ENCODE measurements at regions not wholly inside any gene's neighbourhood (a gene's known extent, or its start where the extent isn't known, plus 50 kb on each side); places are given as distances from the start of the nearest gene placed in this dataset.

- DNase-seq (ENCODE audit: low read depth in 2 of 2), result no peak
Measured at GRCh38 chr6:166774770-166775169, 147.7 kb upstream of the RPS6KA2 start.

- DNase-seq (ENCODE audit: low read depth in 2 of 2), result no peak
Measured at GRCh38 chr6:166774292-166774691, 147.2 kb upstream of the RPS6KA2 start.

- DNase-seq (ENCODE audit: low read depth in 2 of 2), result no peak
Measured at GRCh38 chr6:166772518-166772917, 145.5 kb upstream of the RPS6KA2 start.

- DNase-seq (ENCODE audit: low read depth in 2 of 2), result no peak
Measured at GRCh38 chr6:166771701-166772100, 144.7 kb upstream of the RPS6KA2 start.

GRCh38 chr6:166770216-166771116, 143.4 kb upstream of the RPS6KA2 start:
- no peak for DNase-seq (ENCODE audit: low read depth in 2 of 2)

GRCh38 chr6:166769648-166770047, 142.6 kb upstream of the RPS6KA2 start:
- DNase-seq (ENCODE audit: low read depth in 2 of 2), result no peak

- DNase-seq (ENCODE audit: low read depth in 2 of 2), result no peak
Measured at GRCh38 chr6:166768761-166769160, 141.7 kb upstream of the RPS6KA2 start.

GRCh38 chr6:166767230-166767629, 140.2 kb upstream of the RPS6KA2 start:
- no peak for DNase-seq (ENCODE audit: low read depth in 2 of 2)

- DNase-seq (ENCODE audit: low read depth in 2 of 2), result no peak
Measured at GRCh38 chr6:166766769-166767168, 139.7 kb upstream of the RPS6KA2 start.

- no peak for DNase-seq (ENCODE audit: low read depth in 2 of 2)
Measured at GRCh38 chr6:166765234-166765541, 138.1 kb upstream of the RPS6KA2 start.

GRCh38 chr6:166764473-166765233, 137.6 kb upstream of the RPS6KA2 start:
- no peak for DNase-seq (ENCODE audit: low read depth in 2 of 2)

GRCh38 chr6:166763606-166764472, 136.8 kb upstream of the RPS6KA2 start:
- DNase-seq (ENCODE audit: low read depth in 2 of 2), result no peak

GRCh38 chr6:166761801-166762200, 134.8 kb upstream of the RPS6KA2 start:
- no peak for DNase-seq (ENCODE audit: low read depth in 2 of 2)

- peak in 1 of 2 donors; percentile 40 for DNase-seq (ENCODE audit: low read depth in 2 of 2)
Measured at GRCh38 chr6:166760288-166760687, 133.2 kb upstream of the RPS6KA2 start.

GRCh38 chr6:166758136-166758704, 131.2 kb upstream of the RPS6KA2 start:
- no peak for DNase-seq (ENCODE audit: low read depth in 2 of 2)

- DNase-seq (ENCODE audit: low read depth in 2 of 2), result no peak
Measured at GRCh38 chr6:166757232-166758135, 130.4 kb upstream of the RPS6KA2 start.

- DNase-seq (ENCODE audit: low read depth in 2 of 2), result no peak
Measured at GRCh38 chr6:166754218-166755030, 127.4 kb upstream of the RPS6KA2 start.

GRCh38 chr6:166752928-166753721, 126.1 kb upstream of the RPS6KA2 start:
- DNase-seq (ENCODE audit: low read depth in 2 of 2), result no peak

GRCh38 chr6:166752097-166752496, 125.0 kb upstream of the RPS6KA2 start:
- DNase-seq (ENCODE audit: low read depth in 2 of 2), result no peak

All from stimulated activated CD8-positive, alpha-beta memory T cell treated with anti-CD3 and anti-CD28 coated beads, Interleukin-2, amount 100 ng/mL, for 1 hour (primary cell).